ENCODE measurements at regions not wholly inside any gene's neighbourhood (a gene's known extent, or its start where the extent isn't known, plus 50 kb on each side); places are given as distances from the start of the nearest gene placed in this dataset.
A peak's percentile ranks its signal among the peaks of the same experiment; 100 is the strongest.
"Not testable (repeated sequence)": the region's sequence is repeated elsewhere in the genome, so short reads cannot be mapped to it uniquely, and the experiment has no call there.

- no peak for DNase-seq (ENCODE audit: extremely low read depth in 1 of 2, low read depth in 1 of 2)
Measured at GRCh38 chr20:40955326-40955725, 73.3 kb upstream of the TOP1 start.

- not testable (repeated sequence) for DNase-seq (ENCODE audit: extremely low read depth in 1 of 2, low read depth in 1 of 2)
Measured at GRCh38 chr20:40955826-40956225, 72.8 kb upstream of the TOP1 start.

- no peak for DNase-seq (ENCODE audit: extremely low read depth in 1 of 2, low read depth in 1 of 2)
Measured at GRCh38 chr20:40956542-40957264, 71.9 kb upstream of the TOP1 start.

GRCh38 chr20:40957265-40957760, 71.3 kb upstream of the TOP1 start:
- no peak for DNase-seq (ENCODE audit: extremely low read depth in 1 of 2, low read depth in 1 of 2)

- no peak for DNase-seq (ENCODE audit: extremely low read depth in 1 of 2, low read depth in 1 of 2)
Measured at GRCh38 chr20:40958598-40958997, 70.0 kb upstream of the TOP1 start.

GRCh38 chr20:40959325-40960092, 69.1 kb upstream of the TOP1 start:
- no peak for DNase-seq (ENCODE audit: extremely low read depth in 1 of 2, low read depth in 1 of 2)

GRCh38 chr20:40960101-40960500, 68.5 kb upstream of the TOP1 start:
- no peak for DNase-seq (ENCODE audit: extremely low read depth in 1 of 2, low read depth in 1 of 2)

- DNase-seq (ENCODE audit: extremely low read depth in 1 of 2, low read depth in 1 of 2) = no peak
Measured at GRCh38 chr20:40960521-40960956, 68.1 kb upstream of the TOP1 start.

- no peak for DNase-seq (ENCODE audit: extremely low read depth in 1 of 2, low read depth in 1 of 2)
Measured at GRCh38 chr20:40961176-40961575, 67.4 kb upstream of the TOP1 start.

GRCh38 chr20:40961686-40962640, 66.7 kb upstream of the TOP1 start:
- DNase-seq (ENCODE audit: extremely low read depth in 1 of 2, low read depth in 1 of 2) = no peak

- peak; percentile 40 to 53 for DNase-seq (ENCODE audit: extremely low read depth in 1 of 2, low read depth in 1 of 2)
Measured at GRCh38 chr20:40962733-40963504, 65.7 kb upstream of the TOP1 start.

GRCh38 chr20:40963505-40963845, 65.1 kb upstream of the TOP1 start:
- DNase-seq (ENCODE audit: extremely low read depth in 1 of 2, low read depth in 1 of 2) = no peak

- no peak for DNase-seq (ENCODE audit: extremely low read depth in 1 of 2, low read depth in 1 of 2)
Measured at GRCh38 chr20:40965671-40966070, 63.0 kb upstream of the TOP1 start.

- no peak for DNase-seq (ENCODE audit: extremely low read depth in 1 of 2, low read depth in 1 of 2)
Measured at GRCh38 chr20:40966103-40966502, 62.5 kb upstream of the TOP1 start.

- no peak for DNase-seq (ENCODE audit: extremely low read depth in 1 of 2, low read depth in 1 of 2)
Measured at GRCh38 chr20:40966516-40967185, 62.0 kb upstream of the TOP1 start.

GRCh38 chr20:40967700-40968099, 60.9 kb upstream of the TOP1 start:
- no peak for DNase-seq (ENCODE audit: extremely low read depth in 1 of 2, low read depth in 1 of 2)

GRCh38 chr20:40968816-40969562, 59.6 kb upstream of the TOP1 start:
- peak; percentile 70 to 81 for DNase-seq (ENCODE audit: extremely low read depth in 1 of 2, low read depth in 1 of 2)

- DNase-seq (ENCODE audit: extremely low read depth in 1 of 2, low read depth in 1 of 2) = no peak
Measured at GRCh38 chr20:40970218-40970617, 58.4 kb upstream of the TOP1 start.

- no peak for DNase-seq (ENCODE audit: extremely low read depth in 1 of 2, low read depth in 1 of 2)
Measured at GRCh38 chr20:40977218-40977617, 51.4 kb upstream of the TOP1 start.

Data from activated CD8-positive, alpha-beta memory T cell treated with anti-CD3 and anti-CD28 coated beads for 1 hour (primary cell).